ENCODE measurements at regions not wholly inside any gene's neighbourhood (a gene's known extent, or its start where the extent isn't known, plus 50 kb on each side); places are given as distances from the start of the nearest gene placed in this dataset.

DNA sequence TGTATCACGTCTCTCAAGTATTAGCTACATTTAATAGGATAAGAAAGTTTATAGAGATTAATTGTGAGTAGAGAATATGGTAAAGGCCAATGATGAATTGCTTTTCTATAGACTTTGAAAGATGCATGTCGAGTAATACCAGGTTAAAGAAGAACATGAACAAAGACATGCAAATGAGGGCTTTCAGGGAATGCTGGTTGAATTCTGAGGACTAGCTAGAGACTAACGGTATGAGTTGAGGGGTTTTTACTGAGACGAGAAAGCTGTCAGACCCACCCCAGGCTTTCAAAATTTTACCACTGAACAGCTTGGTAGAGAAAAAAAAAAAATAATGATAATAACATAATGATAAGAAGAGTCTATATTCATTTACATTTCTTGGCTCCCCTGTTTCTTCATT, 796.0 kb upstream of the CDH8 start:
- TF ChIP-seq, protein P1, sequence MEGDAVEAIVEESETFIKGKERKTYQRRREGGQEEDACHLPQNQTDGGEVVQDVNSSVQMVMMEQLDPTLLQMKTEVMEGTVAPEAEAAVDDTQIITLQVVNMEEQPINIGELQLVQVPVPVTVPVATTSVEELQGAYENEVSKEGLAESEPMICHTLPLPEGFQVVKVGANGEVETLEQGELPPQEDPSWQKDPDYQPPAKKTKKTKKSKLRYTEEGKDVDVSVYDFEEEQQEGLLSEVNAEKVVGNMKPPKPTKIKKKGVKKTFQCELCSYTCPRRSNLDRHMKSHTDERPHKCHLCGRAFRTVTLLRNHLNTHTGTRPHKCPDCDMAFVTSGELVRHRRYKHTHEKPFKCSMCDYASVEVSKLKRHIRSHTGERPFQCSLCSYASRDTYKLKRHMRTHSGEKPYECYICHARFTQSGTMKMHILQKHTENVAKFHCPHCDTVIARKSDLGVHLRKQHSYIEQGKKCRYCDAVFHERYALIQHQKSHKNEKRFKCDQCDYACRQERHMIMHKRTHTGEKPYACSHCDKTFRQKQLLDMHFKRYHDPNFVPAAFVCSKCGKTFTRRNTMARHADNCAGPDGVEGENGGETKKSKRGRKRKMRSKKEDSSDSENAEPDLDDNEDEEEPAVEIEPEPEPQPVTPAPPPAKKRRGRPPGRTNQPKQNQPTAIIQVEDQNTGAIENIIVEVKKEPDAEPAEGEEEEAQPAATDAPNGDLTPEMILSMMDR (IDR thresholded peaks at IDR 0.05): no peak
- no peak for TF ChIP-seq POLR2A (IDR thresholded peaks at IDR 0.05)
- no peak for TF ChIP-seq POLR2AphosphoS5 (IDR thresholded peaks at IDR 0.05)
- TF ChIP-seq EP300 (IDR thresholded peaks at IDR 0.05; ENCODE audit: low read depth): no peak

All from transverse colon (tissue), 4 donors.